ENCODE measurements at regions not wholly inside any gene's neighbourhood (a gene's known extent, or its start where the extent isn't known, plus 50 kb on each side); places are given as distances from the start of the nearest gene placed in this dataset.
"Not testable (repeated sequence)": the region's sequence is repeated elsewhere in the genome, so short reads cannot be mapped to it uniquely, and the experiment has no call there.

- TF ChIP-seq, protein P1, sequence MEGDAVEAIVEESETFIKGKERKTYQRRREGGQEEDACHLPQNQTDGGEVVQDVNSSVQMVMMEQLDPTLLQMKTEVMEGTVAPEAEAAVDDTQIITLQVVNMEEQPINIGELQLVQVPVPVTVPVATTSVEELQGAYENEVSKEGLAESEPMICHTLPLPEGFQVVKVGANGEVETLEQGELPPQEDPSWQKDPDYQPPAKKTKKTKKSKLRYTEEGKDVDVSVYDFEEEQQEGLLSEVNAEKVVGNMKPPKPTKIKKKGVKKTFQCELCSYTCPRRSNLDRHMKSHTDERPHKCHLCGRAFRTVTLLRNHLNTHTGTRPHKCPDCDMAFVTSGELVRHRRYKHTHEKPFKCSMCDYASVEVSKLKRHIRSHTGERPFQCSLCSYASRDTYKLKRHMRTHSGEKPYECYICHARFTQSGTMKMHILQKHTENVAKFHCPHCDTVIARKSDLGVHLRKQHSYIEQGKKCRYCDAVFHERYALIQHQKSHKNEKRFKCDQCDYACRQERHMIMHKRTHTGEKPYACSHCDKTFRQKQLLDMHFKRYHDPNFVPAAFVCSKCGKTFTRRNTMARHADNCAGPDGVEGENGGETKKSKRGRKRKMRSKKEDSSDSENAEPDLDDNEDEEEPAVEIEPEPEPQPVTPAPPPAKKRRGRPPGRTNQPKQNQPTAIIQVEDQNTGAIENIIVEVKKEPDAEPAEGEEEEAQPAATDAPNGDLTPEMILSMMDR (IDR thresholded peaks at IDR 0.05; ENCODE audit: low read length) = not testable (repeated sequence)
- not testable (repeated sequence) for TF ChIP-seq EZH2 (IDR thresholded peaks at IDR 0.05; ENCODE audit: borderline replicate concordance, low read length)
These were observed 1846.3 kb downstream of the KHDRBS2 start for GRCh38 chr6:60439709-60440108.
